Activated naive CD4-positive, alpha-beta T cell treated with Interleukin-2 at 50 U/mL for 16 hours (primary cell): ENCODE measurements at regions not wholly inside any gene's neighbourhood (a gene's known extent, or its start where the extent isn't known, plus 50 kb on each side); places are given as distances from the start of the nearest gene placed in this dataset.

Experiments used
- DNase-seq: peaks from one replicate; pipeline ENCODE4 v3.0.0-alpha.2; 2020

DNA sequence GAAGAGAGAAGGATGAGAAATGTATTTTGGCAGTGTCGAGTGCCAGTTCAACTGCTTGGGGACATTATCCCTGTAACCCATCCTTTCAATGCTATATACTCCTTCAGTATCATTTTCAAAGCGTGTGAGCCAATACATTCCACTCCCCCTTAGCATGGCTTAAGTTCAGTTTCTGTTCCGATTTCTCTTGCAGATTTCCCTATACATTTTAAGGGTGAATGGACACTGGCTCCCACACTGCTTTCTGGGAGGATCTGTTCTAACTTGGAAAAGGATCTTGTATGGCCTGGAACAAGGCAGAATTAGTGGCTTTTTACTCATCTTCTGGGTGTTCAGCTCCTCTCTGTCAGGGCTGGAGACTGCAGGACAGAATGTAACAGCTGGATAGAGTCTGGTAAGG, 333.8 kb downstream of the HAPSTR1 start:
- no peak for DNase-seq

DNA sequence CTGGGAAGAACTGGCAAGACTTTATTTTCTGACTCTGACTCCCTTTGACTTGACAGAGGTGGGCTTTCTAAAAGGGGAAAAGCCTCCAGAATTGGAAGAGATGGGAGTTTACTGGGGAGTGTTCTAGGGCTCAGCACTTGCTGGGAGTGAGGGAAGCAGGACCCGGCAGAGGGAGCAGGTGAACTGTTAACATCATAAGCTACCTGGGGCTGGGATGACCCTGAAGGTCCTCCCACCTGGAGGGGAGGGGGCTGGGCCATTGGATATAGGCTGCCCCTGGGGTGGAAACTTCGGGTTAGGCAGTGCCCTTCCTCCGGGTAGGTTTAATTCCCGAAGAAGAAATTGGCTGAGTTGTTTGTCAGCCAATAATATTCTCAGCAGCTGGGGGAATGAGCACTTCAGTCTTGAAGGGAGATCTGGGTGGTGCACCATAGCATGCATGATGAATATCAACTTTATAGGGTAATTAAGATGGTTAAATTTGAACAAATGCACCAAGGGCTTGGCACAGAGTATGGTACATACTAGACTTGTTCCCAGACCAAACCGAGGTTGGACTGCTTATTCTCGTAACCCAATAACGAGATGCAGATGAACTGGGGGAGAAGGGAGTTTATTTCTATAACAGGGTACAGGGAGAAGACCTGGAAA, 337.0 kb downstream of the HAPSTR1 start:
- DNase-seq: no peak

DNA sequence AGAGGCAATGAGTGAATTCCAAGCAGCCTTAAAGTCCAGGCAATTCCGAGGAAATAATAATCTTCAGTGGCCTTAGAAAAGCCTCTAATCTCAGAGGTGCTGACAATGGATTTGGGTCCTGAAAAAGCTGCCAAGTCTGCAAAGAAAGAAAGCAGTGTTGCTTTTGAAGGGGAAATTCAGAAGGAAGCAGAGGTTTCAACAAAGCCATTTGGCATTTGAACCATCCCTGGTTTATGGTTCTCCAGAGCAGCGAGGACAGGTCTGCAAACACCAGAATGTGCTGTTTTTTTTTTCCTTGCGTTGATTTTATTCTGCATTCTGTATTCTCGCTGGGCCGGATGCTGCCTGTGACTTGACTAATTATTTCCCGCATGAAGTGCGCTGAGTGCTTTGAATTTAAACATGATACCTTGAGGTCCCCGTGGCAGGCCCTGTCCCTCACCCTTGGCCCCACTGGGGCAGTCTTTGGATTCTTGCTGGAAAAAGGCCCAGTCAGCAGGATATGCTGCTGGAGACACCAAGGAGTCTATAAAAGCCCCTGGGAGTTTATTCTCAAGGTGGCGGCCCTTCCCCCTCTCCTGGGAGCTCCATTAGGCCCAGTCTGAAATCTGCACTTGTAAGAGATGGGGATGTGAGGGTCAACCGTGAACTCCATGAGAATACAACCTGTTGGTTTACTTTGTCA, 338.3 kb downstream of the HAPSTR1 start:
- DNase-seq: no peak

DNA sequence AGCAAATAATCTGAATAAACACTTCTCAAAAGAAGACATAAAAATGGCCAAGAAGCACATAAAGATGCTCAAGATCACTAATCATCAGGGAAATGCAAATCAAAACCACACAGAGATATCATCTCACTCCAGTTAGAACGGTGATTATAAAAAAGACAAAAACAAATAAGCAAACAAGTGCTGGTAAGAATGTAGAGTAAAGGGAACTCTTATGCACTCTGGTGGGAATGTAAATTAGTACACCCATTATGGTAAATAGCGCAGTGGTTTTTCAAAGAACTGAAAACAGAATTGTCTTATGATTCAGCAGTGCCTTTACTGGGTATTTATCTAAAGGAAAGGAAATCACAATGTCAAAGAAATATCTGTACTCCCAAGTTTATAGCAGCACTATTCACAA, 343.2 kb downstream of the HAPSTR1 start:
- DNase-seq: no peak

DNA sequence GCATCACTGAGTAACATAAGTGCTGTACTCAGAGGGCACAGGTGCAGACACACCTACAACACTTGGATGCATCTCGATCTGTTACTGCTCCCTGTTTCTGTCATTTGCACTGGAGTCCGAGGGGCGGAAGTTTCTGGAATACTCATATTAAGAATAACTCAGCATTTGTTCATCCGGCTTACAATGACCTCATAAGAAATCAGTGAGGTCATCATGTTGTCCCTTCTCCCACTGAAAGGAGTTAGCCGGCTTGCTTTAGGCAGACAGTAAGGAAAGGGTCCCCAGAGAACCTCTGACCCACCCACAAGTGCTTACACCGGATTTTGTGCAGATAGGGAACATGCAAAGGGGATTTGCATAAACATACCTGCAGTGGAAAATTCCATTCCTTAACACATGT, 344.7 kb downstream of the HAPSTR1 start:
- DNase-seq: no peak

DNA sequence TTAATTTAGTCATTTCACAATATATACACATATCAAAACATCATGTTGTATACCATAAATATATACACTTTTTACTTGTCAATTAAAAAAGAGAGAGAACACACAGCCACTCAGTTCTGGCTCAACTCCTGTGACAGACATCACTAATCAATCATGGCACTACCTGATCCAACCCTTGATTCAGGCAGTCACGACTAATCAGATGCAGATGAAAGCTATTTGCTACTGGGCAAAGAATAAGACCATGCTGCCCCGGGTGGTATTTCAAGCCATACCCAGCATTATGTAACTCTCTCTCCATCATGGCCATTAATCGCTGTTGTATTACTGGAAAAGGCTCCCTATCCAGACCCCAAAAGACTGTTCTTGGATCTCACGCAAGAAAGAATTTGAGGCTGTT, 345.7 kb downstream of the HAPSTR1 start:
- DNase-seq: no peak

DNA sequence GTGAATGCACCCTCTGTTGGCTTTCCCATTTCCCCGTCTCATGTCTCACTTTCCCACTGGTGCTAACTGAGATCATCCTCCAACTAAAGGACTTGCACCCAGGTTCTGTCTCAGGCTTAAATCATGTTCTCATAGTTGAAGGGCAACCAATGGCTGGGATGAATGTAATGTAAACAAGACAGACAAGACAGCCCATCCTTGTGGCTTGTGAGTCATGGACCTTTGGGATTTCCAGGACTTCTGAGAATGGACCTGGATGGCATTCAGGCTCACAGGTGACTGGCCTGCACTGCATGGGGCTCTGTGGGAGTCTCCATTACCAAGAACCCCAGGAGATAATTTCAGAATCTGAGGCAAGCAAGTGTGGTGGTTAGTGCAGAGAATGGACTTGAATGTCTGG, 347.5 kb downstream of the HAPSTR1 start:
- no peak for DNase-seq

DNA sequence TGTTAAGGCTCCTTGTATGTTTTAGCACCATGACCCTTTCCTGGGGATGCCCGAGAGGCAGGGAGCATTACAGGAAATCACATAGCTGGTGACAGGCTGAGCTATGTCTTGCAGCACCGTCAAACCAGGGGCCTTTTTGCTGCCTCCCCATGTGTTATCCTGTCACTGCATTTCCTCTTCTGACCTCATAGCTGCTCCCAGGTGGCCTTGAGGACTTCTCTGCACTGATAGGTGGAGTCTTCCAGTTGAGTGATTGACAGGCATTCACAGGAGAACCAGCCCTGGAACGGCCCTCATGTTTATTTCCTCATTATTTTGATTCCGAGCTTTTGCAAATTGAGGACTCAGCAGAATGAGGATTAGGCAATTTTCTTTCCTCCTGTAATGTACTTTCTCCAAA, 349.6 kb downstream of the HAPSTR1 start:
- no peak for DNase-seq

DNA sequence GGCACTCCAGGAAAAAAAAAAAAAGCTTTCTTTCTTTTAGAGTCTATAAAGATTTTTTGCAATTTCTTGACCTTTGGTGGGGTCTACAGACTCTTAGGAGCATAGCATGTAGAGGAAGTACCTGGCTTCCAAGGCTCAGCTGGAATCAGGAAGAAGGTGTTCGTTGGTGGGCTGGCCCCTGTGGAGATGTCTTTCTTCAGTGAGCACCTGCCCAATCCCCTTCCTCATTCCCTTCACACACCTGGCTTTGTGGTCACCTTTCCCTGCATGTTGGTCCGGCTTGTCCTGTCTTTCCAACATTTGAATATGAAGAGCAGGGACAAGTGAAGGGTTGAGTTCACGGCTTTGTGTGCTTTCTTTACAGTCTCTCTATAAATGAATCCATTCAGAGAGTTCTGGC, 352.4 kb downstream of the HAPSTR1 start:
- no peak for DNase-seq

DNA sequence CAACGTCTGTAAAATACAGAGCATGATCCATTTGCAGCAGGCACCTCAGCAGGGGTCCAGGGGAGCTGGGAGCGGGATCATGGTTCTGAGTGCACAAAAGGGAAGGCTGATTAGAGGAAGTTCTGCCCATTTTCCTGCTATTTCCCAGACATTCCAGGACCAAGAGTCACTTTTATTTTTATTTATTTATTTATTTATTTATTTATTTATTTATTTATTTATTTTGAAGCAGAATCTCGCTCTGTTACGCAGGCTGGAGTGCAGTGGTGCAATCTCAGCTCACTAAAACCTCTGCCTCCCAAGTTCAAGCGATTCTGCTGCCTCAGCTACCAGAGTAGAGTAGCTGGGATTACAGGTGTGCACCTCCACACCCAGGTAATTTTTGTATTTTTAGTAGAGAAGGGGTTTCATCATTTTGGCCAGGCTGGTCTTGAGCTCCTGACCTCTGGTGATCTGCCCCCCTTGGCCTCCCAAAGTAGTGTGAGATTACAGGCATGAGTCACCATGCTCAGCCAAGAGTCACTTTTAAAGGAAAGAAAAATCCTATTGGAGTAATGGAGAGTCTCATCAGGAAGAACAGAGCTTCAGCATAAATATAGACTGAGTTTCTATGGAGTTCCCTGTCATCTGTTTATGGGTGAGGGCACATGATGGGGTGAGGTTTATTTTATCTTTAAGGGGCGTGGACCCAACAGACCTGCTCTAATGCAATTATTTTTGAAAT, 355.2 kb downstream of the HAPSTR1 start:
- DNase-seq: no peak

DNA sequence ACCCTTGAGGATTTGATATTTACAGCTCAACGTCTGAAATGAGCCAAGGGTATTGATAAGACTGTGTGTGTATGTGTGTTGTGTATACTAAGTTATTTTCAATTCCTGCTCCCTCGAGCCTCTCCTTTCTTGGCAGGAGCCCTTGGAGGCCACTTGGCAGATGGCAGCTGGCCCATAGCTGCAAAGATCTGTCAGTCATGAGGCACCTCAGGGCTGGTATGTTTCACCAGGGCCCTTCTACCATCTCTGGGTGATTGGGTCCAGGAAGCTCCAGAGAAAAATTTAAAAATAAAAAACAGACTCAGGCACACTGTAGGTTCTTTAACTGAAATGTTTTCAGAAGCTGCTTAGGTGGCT, 355.7 kb downstream of the HAPSTR1 start:
- no peak for DNase-seq

DNA sequence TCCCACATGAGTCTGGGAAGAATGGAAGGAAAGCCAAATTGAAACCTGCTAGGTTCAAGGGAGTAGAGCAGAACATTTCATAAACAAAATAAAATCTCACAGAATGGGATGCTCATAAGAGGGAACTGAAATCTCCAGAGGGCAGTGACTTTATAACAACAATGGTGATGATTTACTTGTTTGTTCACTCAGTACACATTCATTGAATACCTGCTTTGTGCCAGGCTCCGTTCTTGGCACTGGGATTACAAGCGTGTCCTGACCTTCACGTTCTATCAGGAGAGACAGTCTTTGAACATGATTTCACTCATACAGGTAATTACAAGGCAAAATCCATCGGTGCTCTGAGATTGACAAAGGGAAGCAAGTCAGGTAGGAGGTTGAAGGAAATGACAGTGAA, 356.3 kb downstream of the HAPSTR1 start:
- no peak for DNase-seq

DNA sequence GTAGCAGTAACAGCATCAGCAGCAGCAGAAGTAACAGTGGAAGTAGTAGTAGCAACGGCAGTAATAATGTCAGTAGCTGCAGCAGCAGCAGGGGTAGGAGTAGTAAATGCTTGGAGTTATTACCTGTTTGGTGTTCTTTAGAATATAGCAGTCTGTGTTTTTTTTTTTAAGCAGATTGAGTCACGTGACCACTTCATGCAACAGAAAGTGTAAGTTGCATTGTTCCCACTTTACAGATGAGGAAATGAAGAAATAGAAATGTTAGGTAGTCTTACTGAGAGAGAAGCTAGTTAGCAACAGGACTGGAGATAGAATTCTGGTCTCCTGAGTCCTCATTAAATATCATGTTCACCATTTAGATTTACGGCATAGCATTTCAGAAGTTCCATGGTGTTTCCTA, 358.2 kb downstream of the HAPSTR1 start:
- no peak for DNase-seq

DNA sequence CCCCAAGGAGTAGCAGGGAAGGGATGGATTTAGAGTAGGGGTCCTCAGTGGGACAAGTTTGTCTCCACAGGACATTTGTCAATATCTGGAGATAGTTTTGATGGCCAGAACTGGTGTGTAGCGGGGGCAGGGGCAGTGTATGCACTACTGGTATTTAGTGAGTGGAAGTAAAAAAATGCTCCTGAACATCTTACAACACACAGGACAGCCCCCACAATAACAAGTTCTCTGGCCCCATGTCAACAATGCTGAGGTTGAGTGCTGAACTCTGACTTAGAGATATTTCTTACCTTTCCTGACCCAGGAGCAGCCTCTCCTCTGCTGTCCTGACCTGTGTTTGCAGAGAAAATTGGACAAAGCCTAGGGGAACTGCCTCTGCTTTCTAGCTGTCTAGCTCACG, 365.8 kb downstream of the HAPSTR1 start:
- no peak for DNase-seq

DNA sequence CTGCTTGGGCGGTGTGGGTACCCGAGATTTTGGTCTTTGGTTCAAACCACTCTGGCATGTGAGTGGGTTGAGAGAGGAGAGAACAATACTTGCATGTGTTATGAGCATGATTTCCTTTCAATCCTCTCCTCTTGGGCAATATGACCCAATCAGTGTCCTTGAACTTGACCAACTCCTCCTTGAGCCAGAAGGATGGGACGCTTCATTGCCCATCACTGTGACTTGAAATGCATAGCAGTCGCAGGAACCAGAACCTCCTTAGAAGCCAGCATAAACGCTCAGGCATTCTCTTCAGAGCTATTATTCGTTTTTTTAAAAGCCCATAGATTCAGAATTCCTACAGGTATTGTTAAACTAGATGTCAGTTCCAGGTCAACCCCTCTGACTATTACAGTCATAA, 367.4 kb downstream of the HAPSTR1 start:
- no peak for DNase-seq

DNA sequence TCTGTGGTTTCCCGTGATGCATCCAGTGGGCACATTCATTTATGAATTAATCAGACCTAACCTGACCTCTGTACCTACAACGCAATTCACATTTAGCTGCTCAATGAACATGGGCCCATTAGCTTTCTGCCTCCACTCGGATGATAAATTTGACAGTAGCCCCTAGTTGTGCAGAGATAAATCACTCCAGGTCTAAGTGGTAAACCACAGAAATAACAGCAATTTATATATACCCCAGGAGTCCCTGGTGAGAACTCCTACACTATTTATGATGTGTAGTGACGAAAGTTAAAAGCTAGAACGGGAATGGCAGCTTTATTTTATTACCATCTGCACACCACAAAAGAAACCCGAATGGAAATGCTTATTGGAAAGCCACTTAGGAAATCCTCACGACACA, 371.5 kb downstream of the HAPSTR1 start:
- DNase-seq: no peak

DNA sequence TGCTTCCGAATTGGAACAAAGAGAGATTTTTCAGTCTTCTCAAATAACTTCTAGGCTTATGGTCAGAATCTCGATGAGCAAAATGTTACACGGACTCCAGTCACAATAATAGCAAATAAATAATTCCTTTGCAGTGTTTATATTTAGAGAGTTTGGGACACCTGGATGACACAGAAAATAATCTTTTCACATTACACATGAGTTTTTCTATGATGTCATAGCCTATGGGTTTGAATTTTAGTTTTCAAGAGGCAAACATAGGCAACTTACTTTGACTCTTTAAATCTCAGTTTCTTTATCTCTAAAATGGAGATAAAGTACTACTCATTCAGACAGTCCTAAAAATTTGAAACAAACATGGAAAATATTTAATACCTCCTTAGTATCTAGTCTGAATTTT, 372.0 kb downstream of the HAPSTR1 start:
- DNase-seq: no peak

DNA sequence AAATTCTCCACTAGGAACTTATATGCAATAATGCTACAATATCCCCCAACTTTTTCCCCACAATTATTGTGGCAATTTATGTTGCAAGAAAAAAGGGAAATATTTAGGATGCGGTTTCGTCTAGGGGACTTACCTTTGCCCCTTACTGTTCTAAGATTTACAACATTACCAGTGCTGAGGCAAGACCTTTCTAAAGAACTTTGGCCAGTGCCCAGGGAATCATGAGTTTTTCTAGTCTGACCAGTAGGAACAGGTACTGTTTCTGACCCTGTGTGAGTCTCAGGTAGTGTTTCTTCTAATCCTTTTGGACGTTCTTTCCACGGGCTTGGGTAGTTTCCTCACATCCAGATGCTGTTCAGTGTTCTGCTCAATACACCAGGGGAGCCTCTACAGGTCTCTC, 373.7 kb downstream of the HAPSTR1 start:
- no peak for DNase-seq

DNA sequence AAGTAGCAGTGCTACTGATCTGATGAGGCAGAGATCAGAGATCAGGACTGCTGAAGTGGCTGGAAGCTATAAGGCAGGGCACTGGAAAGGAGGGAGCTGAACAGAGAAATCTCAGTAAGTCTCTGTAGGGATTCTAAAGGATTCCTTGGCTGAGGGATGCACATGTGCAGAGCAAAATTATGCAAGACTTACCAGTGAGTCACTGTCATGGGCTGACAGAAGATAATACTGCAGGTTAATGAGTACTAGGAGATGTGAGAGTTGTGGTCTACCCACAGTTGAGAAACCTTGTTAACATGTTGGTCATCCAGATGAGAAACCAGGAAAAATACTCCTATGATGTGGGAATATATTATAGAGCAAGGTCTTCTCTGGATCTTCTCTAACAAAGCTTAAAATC, 378.1 kb downstream of the HAPSTR1 start:
- no peak for DNase-seq

DNA sequence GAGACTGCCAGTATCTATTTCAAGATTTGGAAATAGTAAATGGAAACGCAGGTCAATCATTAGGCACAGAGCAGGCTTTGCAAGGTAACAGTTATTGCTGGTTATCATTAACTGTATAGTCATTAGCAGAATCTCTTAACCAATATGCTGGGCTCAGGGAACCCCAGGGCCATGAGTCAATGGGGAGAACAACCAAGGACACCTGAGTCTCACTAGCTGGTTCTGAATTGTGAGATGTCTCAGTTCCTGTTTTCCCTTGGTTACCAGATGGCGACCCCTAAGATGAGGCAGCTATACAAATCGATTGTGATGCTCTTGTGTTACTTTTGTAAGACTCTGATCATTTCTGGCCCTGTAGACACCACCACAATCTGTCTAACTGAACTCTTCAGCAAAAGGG, 385.3 kb downstream of the HAPSTR1 start:
- no peak for DNase-seq

DNA sequence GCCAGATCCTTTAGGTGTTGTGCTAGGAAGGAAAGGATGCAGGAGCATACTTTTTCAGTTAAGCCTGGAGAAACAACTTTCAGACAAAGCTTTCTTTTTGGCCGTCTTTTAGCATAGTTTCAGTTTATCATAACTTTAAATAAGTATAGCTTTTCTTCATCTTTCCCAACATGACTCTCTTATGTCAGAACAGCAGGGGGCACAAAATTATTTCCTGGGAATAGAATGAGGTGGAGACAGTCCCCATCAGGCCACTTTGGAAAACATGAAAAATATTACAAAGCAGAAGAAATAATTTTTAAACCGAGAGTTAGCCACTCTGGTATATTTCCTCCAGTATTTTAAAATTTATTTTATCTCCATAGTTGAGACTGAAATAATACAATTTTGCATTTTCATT, 387.6 kb downstream of the HAPSTR1 start:
- no peak for DNase-seq

DNA sequence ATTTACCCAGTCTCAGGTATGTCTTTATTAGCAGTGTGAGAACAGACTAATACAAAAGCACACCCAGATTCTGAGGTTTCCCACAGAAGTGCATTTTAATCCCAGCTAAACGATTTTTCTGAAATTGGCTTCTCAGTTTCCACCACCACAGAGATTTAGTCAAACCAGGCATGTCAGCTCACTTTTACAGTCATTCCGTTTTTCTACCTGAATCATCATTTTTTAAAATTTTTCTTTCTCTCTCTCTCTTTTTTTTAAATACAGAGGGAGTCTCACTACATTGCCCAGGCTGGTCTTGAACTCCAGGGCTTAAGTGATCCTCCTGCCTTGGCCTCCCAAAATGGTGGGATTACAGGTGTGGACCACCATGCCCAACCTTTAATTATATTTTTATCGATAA, 389.1 kb downstream of the HAPSTR1 start:
- DNase-seq: no peak

DNA sequence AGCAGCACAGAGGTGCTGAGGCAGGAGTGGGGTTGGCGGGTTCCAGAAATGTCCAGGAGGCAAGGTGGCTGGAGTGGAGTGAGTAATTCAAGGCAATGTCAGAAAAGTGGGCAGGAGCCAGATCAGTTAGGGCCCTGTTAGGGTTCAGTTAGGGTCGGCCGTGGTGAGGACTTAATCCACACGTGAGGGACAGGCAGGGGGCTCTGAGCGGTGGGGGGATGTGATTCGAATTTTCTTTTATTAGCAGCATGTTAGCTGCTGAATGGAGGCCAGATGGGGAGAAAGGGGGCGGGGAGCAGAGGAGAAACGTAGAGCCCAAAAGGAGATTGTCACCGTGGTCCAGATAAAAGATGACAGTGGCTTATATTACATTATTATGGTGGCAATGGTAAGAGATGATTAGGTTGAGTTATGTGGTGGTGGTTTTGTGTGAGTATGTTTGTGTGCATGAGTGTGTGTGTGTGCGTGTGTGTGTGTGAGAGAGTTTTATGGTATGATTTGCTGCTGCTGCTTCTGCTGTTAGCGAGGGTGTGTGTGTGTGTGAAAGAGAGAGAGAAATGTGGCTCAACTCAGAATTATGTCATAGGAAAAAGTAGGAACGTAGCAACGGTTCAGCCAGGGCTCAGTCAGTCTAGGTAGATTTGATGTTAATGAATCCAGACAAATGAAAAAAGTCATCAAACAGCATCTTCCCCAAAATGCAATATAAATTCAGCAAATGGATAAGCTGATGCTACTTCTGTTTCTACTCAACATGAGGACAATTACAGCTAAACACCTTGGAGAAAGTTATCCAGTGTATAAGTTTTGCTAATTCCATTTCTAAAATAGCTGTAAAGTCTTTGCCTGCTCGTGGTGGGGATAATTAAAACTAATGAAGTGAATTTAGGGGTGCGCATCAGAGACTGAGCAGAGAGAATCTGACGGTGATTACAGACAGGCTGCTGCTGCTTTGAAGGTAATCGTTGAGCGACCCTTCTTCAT, 390.6 kb downstream of the HAPSTR1 start:
- no peak for DNase-seq
